Esophagus squamous epithelium (tissue), 4 donors: ENCODE measurements at regions not wholly inside any gene's neighbourhood (a gene's known extent, or its start where the extent isn't known, plus 50 kb on each side); places are given as distances from the start of the nearest gene placed in this dataset.

Experiments
- POLR2A ChIP-seq, 4 donors: fragments of 450-650 bp; IDR thresholded peaks; one replicate each; pipeline ENCODE4 v1.6.1; 2017; ENCODE audit warnings: antibody characterized with exemption in 4 of 4, mild to moderate bottlenecking in 4 of 4, moderate library complexity in 3 of 4
- TF ChIP-seq, protein P1 (sequence below), 6 experiments: fragments of 450-650 bp in 4 of 6; fragments of 200-600 bp in 2 of 6; sonication (generic) in 2 of 6; IDR thresholded peaks; one replicate each; pipeline ENCODE4 v1.5.1; 2016 to 2019; ENCODE audit warnings: antibody characterized with exemption in 6 of 6, mild to moderate bottlenecking in 4 of 6, moderate library complexity in 4 of 6

DNA sequence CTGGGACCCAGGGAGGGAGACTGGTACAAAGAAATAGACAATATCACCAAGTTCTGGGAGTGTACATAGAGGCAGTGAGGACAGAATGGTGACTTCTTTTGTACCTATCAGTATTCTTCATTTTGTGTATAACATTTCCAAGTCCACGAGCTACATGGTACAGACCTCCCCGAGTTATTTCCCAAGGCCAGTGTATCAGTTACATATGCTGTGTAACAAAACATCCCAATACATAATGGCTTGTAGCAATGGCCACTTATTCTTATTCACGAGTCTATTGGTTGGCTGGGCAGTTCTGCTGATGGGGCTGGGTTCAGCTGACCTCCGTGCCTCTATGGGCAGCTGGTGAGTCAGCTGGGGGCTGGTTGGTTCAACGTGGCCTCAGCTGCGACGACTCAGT, 98.7 kb upstream of the RFLNA start:
- TF ChIP-seq, protein P1, sequence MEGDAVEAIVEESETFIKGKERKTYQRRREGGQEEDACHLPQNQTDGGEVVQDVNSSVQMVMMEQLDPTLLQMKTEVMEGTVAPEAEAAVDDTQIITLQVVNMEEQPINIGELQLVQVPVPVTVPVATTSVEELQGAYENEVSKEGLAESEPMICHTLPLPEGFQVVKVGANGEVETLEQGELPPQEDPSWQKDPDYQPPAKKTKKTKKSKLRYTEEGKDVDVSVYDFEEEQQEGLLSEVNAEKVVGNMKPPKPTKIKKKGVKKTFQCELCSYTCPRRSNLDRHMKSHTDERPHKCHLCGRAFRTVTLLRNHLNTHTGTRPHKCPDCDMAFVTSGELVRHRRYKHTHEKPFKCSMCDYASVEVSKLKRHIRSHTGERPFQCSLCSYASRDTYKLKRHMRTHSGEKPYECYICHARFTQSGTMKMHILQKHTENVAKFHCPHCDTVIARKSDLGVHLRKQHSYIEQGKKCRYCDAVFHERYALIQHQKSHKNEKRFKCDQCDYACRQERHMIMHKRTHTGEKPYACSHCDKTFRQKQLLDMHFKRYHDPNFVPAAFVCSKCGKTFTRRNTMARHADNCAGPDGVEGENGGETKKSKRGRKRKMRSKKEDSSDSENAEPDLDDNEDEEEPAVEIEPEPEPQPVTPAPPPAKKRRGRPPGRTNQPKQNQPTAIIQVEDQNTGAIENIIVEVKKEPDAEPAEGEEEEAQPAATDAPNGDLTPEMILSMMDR (IDR thresholded peaks at IDR 0.05): no peak
- no peak for TF ChIP-seq POLR2A (IDR thresholded peaks at IDR 0.05)
